ENCODE measurements at regions not wholly inside any gene's neighbourhood (a gene's known extent, or its start where the extent isn't known, plus 50 kb on each side); places are given as distances from the start of the nearest gene placed in this dataset.
"Not testable (repeated sequence)": the region's sequence is repeated elsewhere in the genome, so short reads cannot be mapped to it uniquely, and the experiment has no call there.

GRCh38 chr3:816605-817004, 276.2 kb upstream of the CNTN6 start:
- no peak for DNase-seq (ENCODE audit: low read depth)

- no peak for DNase-seq (ENCODE audit: low read depth)
These were observed 258.1 kb upstream of the CNTN6 start for GRCh38 chr3:834679-835078.

- DNase-seq (ENCODE audit: low read depth) = no peak
These were observed 257.7 kb upstream of the CNTN6 start for GRCh38 chr3:835096-835495.

- DNase-seq (ENCODE audit: low read depth) = no peak
These were observed 252.8 kb upstream of the CNTN6 start for GRCh38 chr3:839981-840380.

GRCh38 chr3:851098-851790, 241.6 kb upstream of the CNTN6 start:
- DNase-seq (ENCODE audit: low read depth) = no peak

- DNase-seq (ENCODE audit: low read depth) = no peak
These were observed 240.8 kb upstream of the CNTN6 start for GRCh38 chr3:852033-852432.

- no peak for DNase-seq (ENCODE audit: low read depth)
These were observed 239.3 kb upstream of the CNTN6 start for GRCh38 chr3:853489-853888.

- DNase-seq (ENCODE audit: low read depth) = no peak
These were observed 233.7 kb upstream of the CNTN6 start for GRCh38 chr3:859135-859534.

GRCh38 chr3:861721-862120, 231.1 kb upstream of the CNTN6 start:
- no peak for DNase-seq (ENCODE audit: low read depth)

GRCh38 chr3:869269-869668, 223.6 kb upstream of the CNTN6 start:
- no peak for DNase-seq (ENCODE audit: low read depth)

GRCh38 chr3:869734-870133, 223.1 kb upstream of the CNTN6 start:
- DNase-seq (ENCODE audit: low read depth) = no peak

- DNase-seq (ENCODE audit: low read depth) = no peak
These were observed 221.2 kb upstream of the CNTN6 start for GRCh38 chr3:871651-872050.

- no peak for DNase-seq (ENCODE audit: low read depth)
These were observed 215.8 kb upstream of the CNTN6 start for GRCh38 chr3:877001-877400.

- no peak for DNase-seq (ENCODE audit: low read depth)
These were observed 214.1 kb upstream of the CNTN6 start for GRCh38 chr3:878746-879145.

- no peak for DNase-seq (ENCODE audit: low read depth)
These were observed 212.5 kb upstream of the CNTN6 start for GRCh38 chr3:880371-880770.

GRCh38 chr3:882533-882932, 210.3 kb upstream of the CNTN6 start:
- DNase-seq (ENCODE audit: low read depth) = no peak

- DNase-seq (ENCODE audit: low read depth) = no peak
These were observed 190.7 kb upstream of the CNTN6 start for GRCh38 chr3:901953-902778.

GRCh38 chr3:905217-905616, 187.6 kb upstream of the CNTN6 start:
- no peak for DNase-seq (ENCODE audit: low read depth)

GRCh38 chr3:906739-907138, 186.1 kb upstream of the CNTN6 start:
- no peak for DNase-seq (ENCODE audit: low read depth)

GRCh38 chr3:908839-909238, 184.0 kb upstream of the CNTN6 start:
- no peak for DNase-seq (ENCODE audit: low read depth)

- DNase-seq (ENCODE audit: low read depth) = not testable (repeated sequence)
These were observed 180.1 kb upstream of the CNTN6 start for GRCh38 chr3:912717-913116.

- no peak for DNase-seq (ENCODE audit: low read depth)
These were observed 169.5 kb upstream of the CNTN6 start for GRCh38 chr3:923161-923910.

- no peak for DNase-seq (ENCODE audit: low read depth)
These were observed 162.0 kb upstream of the CNTN6 start for GRCh38 chr3:930866-931265.
